GM18870 (cell line): ENCODE measurements at regions not wholly inside any gene's neighbourhood (a gene's known extent, or its start where the extent isn't known, plus 50 kb on each side); places are given as distances from the start of the nearest gene placed in this dataset.
"Not testable (repeated sequence)": the region's sequence is repeated elsewhere in the genome, so short reads cannot be mapped to it uniquely, and the experiment has no call there.

Experiments
- ATAC-seq: cut with Tn5 transposase; IDR thresholded peaks from one replicate; pipeline ENCODE4 v1.9.1; 2021; ENCODE audit warnings: moderate library complexity; ENCODE audit not compliant: unreplicated experiment

- ATAC-seq, result not testable (repeated sequence)
Observed at GRCh38 chr9:91019871-91020270, 218.3 kb downstream of the SYK start.

- not testable (repeated sequence) for ATAC-seq
Observed at GRCh38 chr9:91021656-91022055, 220.0 kb downstream of the SYK start.

- ATAC-seq, result no peak
Observed at GRCh38 chr9:91023741-91024140, 222.1 kb downstream of the SYK start.

GRCh38 chr9:91024841-91025240, 223.2 kb downstream of the SYK start:
- no peak for ATAC-seq

GRCh38 chr9:91025856-91026255, 224.2 kb downstream of the SYK start:
- no peak for ATAC-seq

GRCh38 chr9:91026266-91026665, 224.6 kb downstream of the SYK start:
- ATAC-seq, result no peak

GRCh38 chr9:91027005-91027404, 225.4 kb downstream of the SYK start:
- no peak for ATAC-seq

- no peak for ATAC-seq
Observed at GRCh38 chr9:91028166-91028827, 226.7 kb downstream of the SYK start.

GRCh38 chr9:91029650-91030361, 228.2 kb downstream of the SYK start:
- ATAC-seq, result no peak

GRCh38 chr9:91032121-91032531, 230.5 kb downstream of the SYK start:
- ATAC-seq, result no peak

GRCh38 chr9:91033270-91033669, 231.7 kb downstream of the SYK start:
- no peak for ATAC-seq

- ATAC-seq, result no peak
Observed at GRCh38 chr9:91033797-91034196, 232.2 kb downstream of the SYK start.

- no peak for ATAC-seq
Observed at GRCh38 chr9:91034521-91034920, 232.9 kb downstream of the SYK start.

GRCh38 chr9:91034976-91035824, 233.6 kb downstream of the SYK start:
- no peak for ATAC-seq

GRCh38 chr9:91035825-91036208, 234.2 kb downstream of the SYK start:
- no peak for ATAC-seq

- ATAC-seq, result no peak
Observed at GRCh38 chr9:91036356-91036755, 234.7 kb downstream of the SYK start.

- ATAC-seq, result no peak
Observed at GRCh38 chr9:91036826-91037510, 235.3 kb downstream of the SYK start.

GRCh38 chr9:91037511-91038482, 236.2 kb downstream of the SYK start:
- ATAC-seq, result no peak

- no peak for ATAC-seq
Observed at GRCh38 chr9:91038483-91039124, 237.0 kb downstream of the SYK start.
